ENCODE measurements at regions not wholly inside any gene's neighbourhood (a gene's known extent, or its start where the extent isn't known, plus 50 kb on each side); places are given as distances from the start of the nearest gene placed in this dataset.

DNA sequence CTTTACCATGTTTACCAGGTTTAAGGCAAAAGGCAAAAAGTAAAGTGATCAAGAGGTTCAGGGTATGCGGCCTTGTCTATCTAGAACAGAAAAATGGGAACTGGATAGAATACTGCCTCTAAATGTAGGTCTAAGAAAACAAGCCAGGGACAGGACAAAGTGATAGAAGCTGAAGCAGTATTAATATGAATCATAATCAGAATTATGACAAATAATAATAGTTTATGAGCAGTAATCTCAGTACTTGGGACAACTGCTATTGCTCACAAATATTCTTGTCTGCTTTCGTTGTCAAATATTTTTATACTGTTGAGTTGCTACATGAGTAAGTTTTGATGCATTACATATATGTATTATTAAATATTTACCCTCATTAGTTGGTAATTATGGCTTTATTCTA is 356.9 kb upstream of the RBMS3 start:
- no peaks in the 10 kb centered on the region for H4K20me1 ChIP-seq (ENCODE audit: control insufficient read depth, insufficient read depth, low read depth, low read length)
- no peak overlapping the region for H3K4me2 ChIP-seq (ENCODE audit: low read length)
- TF ChIP-seq EZH2phosphoT487 (IDR thresholded peaks at IDR 0.05; ENCODE audit: borderline replicate concordance, low read length), result no peak
- TF ChIP-seq, protein P1, sequence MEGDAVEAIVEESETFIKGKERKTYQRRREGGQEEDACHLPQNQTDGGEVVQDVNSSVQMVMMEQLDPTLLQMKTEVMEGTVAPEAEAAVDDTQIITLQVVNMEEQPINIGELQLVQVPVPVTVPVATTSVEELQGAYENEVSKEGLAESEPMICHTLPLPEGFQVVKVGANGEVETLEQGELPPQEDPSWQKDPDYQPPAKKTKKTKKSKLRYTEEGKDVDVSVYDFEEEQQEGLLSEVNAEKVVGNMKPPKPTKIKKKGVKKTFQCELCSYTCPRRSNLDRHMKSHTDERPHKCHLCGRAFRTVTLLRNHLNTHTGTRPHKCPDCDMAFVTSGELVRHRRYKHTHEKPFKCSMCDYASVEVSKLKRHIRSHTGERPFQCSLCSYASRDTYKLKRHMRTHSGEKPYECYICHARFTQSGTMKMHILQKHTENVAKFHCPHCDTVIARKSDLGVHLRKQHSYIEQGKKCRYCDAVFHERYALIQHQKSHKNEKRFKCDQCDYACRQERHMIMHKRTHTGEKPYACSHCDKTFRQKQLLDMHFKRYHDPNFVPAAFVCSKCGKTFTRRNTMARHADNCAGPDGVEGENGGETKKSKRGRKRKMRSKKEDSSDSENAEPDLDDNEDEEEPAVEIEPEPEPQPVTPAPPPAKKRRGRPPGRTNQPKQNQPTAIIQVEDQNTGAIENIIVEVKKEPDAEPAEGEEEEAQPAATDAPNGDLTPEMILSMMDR (IDR thresholded peaks at IDR 0.05; ENCODE audit: low read depth, low read length, poor library complexity, severe bottlenecking), result no peak
- no peak overlapping the region for H3K27ac ChIP-seq (ENCODE audit: low read depth, low read length)
- no peaks in the 10 kb centered on the region for H3K4me1 ChIP-seq (ENCODE audit: control insufficient read depth, low read length)
- H3K79me2 ChIP-seq (ENCODE audit: control insufficient read depth, low read length), result no peaks in the 10 kb centered on the region
- H3K9me2 ChIP-seq (replicated peaks; ENCODE audit: control insufficient read depth, low read length), result no peaks in the 10 kb centered on the region
- H3K36me3 ChIP-seq (ENCODE audit: control insufficient read depth, low read length), result no peaks in the 10 kb centered on the region
- H3F3A ChIP-seq (ENCODE audit: control insufficient read depth, insufficient read depth), result no peaks in the 10 kb centered on the region
- H3K27me3 ChIP-seq (ENCODE audit: control insufficient read depth, low read length), result no peaks in the 10 kb centered on the region
- no peak overlapping the region for H3K4me3 ChIP-seq (ENCODE audit: low read length)
- no peaks in the 10 kb centered on the region for H3K9me3 ChIP-seq (ENCODE audit: control insufficient read depth, insufficient read depth, low read length)

DNA sequence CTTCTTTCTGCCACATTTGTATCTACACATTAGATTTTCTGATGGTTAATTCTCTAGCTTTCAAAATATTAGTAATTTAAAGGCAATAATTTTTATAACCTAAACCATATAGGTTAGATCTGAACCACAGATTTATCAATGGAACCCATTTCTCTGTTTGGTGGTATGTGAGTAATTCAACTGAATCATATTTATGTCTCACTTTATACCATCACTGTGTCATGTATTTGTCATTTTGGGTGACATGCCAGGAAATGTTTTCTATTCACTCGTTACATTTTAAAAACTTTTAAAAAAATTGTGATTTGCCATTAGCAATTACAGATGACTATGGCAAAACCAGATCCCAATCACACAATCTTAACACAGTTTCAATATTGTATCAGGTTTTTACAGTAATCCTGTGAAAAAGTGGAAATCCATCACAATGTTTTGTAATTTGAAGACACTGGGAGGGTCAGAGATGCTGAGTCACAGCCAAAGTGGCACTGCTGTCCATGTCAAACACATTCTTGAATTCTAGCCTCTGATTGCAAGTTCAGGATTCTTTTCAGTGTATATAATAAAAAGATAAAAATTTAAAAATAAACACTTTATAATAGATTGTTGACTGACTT is 356.0 kb upstream of the RBMS3 start:
- H3K4me3 ChIP-seq (ENCODE audit: low read length), result no peak overlapping the region
- no peak overlapping the region for H3K27ac ChIP-seq (ENCODE audit: low read depth, low read length)
- no peak for TF ChIP-seq EZH2phosphoT487 (IDR thresholded peaks at IDR 0.05; ENCODE audit: borderline replicate concordance, low read length)
- TF ChIP-seq, protein P1 (IDR thresholded peaks at IDR 0.05; ENCODE audit: low read depth, low read length, poor library complexity, severe bottlenecking), result no peak

DNA sequence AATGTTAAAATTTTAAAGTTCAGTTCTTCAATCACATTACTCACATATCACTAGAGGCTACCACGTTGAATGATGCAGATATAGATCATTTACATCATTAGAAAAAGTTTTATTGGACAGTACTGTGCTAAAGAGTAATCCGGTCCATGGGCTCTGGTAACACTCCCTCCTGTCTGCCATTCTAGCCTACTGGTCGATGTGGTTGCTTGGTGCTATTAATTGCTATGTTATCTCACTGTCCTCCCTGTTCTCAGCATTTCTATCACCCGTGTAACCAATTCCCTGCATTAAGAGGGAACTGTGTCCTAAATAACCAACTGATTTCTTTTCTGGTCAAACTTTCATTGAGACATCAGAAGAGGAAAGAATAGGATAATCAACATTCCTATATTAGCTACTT is 347.5 kb upstream of the RBMS3 start:
- no peaks in the 10 kb centered on the region for H3K9me3 ChIP-seq (ENCODE audit: control insufficient read depth, insufficient read depth, low read length)
- no peak overlapping the region for H3K4me3 ChIP-seq (ENCODE audit: low read length)
- H3K36me3 ChIP-seq (ENCODE audit: control insufficient read depth, low read length), result no peaks in the 10 kb centered on the region

More for the DNA sequence above, 356.0 kb upstream of the RBMS3 start:
- Histone ChIP-seq H3K79me2 (ENCODE audit: control insufficient read depth, low read length) (no peaks in the 10 kb centered on the region), H3K4me2 (ENCODE audit: low read length) (no peak overlapping the region), H3K36me3 (ENCODE audit: control insufficient read depth, low read length) (no peaks in the 10 kb centered on the region), H3F3A (ENCODE audit: control insufficient read depth, insufficient read depth) (no peaks in the 10 kb centered on the region), H3K9me2 (replicated peaks; ENCODE audit: control insufficient read depth, low read length) (no peaks in the 10 kb centered on the region), H3K4me1 (ENCODE audit: control insufficient read depth, low read length) (no peaks in the 10 kb centered on the region), H3K9me3 (ENCODE audit: control insufficient read depth, insufficient read depth, low read length) (no peaks in the 10 kb centered on the region), H3K27me3 (ENCODE audit: control insufficient read depth, low read length) (no peaks in the 10 kb centered on the region), H4K20me1 (ENCODE audit: control insufficient read depth, insufficient read depth, low read depth, low read length) (no peaks in the 10 kb centered on the region)

More for the DNA sequence above, 347.5 kb upstream of the RBMS3 start:
- Histone ChIP-seq H3F3A (ENCODE audit: control insufficient read depth, insufficient read depth) (no peaks in the 10 kb centered on the region), H3K9me2 (replicated peaks; ENCODE audit: control insufficient read depth, low read length) (no peaks in the 10 kb centered on the region), H3K27me3 (ENCODE audit: control insufficient read depth, low read length) (no peaks in the 10 kb centered on the region), H3K27ac (ENCODE audit: low read depth, low read length) (no peak overlapping the region), H3K4me2 (ENCODE audit: low read length) (no peak overlapping the region), H3K79me2 (ENCODE audit: control insufficient read depth, low read length) (no peaks in the 10 kb centered on the region), H3K4me1 (ENCODE audit: control insufficient read depth, low read length) (no peaks in the 10 kb centered on the region), H4K20me1 (ENCODE audit: control insufficient read depth, insufficient read depth, low read depth, low read length) (no peaks in the 10 kb centered on the region)
- TF ChIP-seq EZH2phosphoT487 (IDR thresholded peaks at IDR 0.05; ENCODE audit: borderline replicate concordance, low read length), result no peak
- TF ChIP-seq, protein P1 (IDR thresholded peaks at IDR 0.05; ENCODE audit: low read depth, low read length, poor library complexity, severe bottlenecking), result no peak

Data from DOHH2 (cell line).